Transverse colon (tissue), 4 donors: ENCODE measurements at regions not wholly inside any gene's neighbourhood (a gene's known extent, or its start where the extent isn't known, plus 50 kb on each side); places are given as distances from the start of the nearest gene placed in this dataset.

Source experiments
- DNase-seq: peaks from one replicate; pipeline ENCODE4 v3.0.0-alpha.2; 2019
- H3K27ac ChIP-seq, 4 donors: fragments of 200-600 bp; sonication (generic); 2 replicates each; pipeline ENCODE4 v1.5.1; 2016 to 2018; ENCODE audit warnings: inconsistent platforms in 4 of 4
- H3K27me3 ChIP-seq: fragments of 200-600 bp; sonication (generic); 2 replicates; pipeline ENCODE4 v1.5.1; 2017; ENCODE audit warnings: inconsistent platforms
- H3K36me3 ChIP-seq, 4 donors: fragments of 200-600 bp; sonication (generic); 2 replicates each; pipeline ENCODE4 v1.5.1; 2017 to 2019; ENCODE audit warnings: inconsistent platforms in 4 of 4
- H3K4me1 ChIP-seq, 4 donors: fragments of 200-600 bp; sonication (generic); 2 replicates each; pipeline ENCODE4 v1.5.1; 2017 to 2020; ENCODE audit warnings: inconsistent platforms in 4 of 4
- H3K4me3 ChIP-seq, 4 donors: fragments of 200-600 bp; sonication (generic); 1 replicate in 1 of 4; 2 replicates in 3 of 4; pipeline versions ENCODE4 v1.5.1 to v1.6.1; 2017 to 2019; ENCODE audit warnings: inconsistent platforms in 4 of 4
- H3K9me3 ChIP-seq, 2 donors: fragments of 200-600 bp; sonication (generic); 2 replicates each; pipeline ENCODE4 v1.5.1; 2017 to 2019; ENCODE audit warnings: inconsistent platforms in 2 of 2
- CTCF ChIP-seq, 5 experiments: fragments of 200-600 bp in 3 of 5; fragments of 450-650 bp in 2 of 5; sonication (generic) in 3 of 5; IDR thresholded peaks; 1 replicate in 2 of 5; 2 replicates in 3 of 5; pipeline ENCODE4 v1.5.1; 2016 to 2017; ENCODE audit warnings: antibody characterized with exemption in 5 of 5, inconsistent platforms in 3 of 5, mild to moderate bottlenecking in 2 of 5, moderate library complexity in 1 of 5
- EP300 ChIP-seq: sonication (generic); formaldehyde crosslinking; IDR thresholded peaks from one replicate; pipeline ENCODE4 v1.6.1; 2017; ENCODE audit warnings: antibody characterized with exemption, low read depth
- POLR2A ChIP-seq: fragments of 450-650 bp; IDR thresholded peaks from one replicate; pipeline ENCODE4 v1.6.1; 2016; ENCODE audit warnings: antibody characterized with exemption, mild to moderate bottlenecking, moderate library complexity
- POLR2AphosphoS5 ChIP-seq, 3 donors: sonication (generic); formaldehyde crosslinking; IDR thresholded peaks; one replicate each; pipeline ENCODE4 v1.6.1; 2016; ENCODE audit warnings: antibody characterized with exemption in 3 of 3
- WGBS, 2 donors: methylation state at CpG; one replicate each; pipeline ENCODE4 v1.1.5; 2018; ENCODE audit warnings: low coverage in 1 of 2; 5-methylcytosine and 5-hydroxymethylcytosine counted together
- in situ Hi-C, 4 donors: fragments of 200-750 bp; cut with MboI; loops; one replicate each; pipeline versions ENCODE4 v1.15.0 to v1.15.1; 2017; ENCODE audit warnings: low sequenced_read_pairs in 3 of 4, low pct_ligation_motif_present in 1 of 4, low pct_unique_long_range_greater_than_20kb in 1 of 4
- intact Hi-C: fragments of 100-400 bp; cut with DNase I; formaldehyde crosslinking; loops from one replicate; pipeline ENCODE4 v1.15.1; 2023; ENCODE audit warnings: low total_unique reads

- Histone ChIP-seq H3K4me3 (no peak overlapping the region), H3K27me3 (no peaks in the 10 kb centered on the region), H3K9me3 (no peaks in the 10 kb centered on the region), H3K27ac (no peak overlapping the region), H3K4me1 (no peaks in the 10 kb centered on the region), H3K36me3 (no peaks in the 10 kb centered on the region)
- no peak for TF ChIP-seq POLR2A
- no peak for TF ChIP-seq POLR2AphosphoS5 (IDR thresholded peaks at IDR 0.05)
- TF ChIP-seq EP300: no peak
- no peak for TF ChIP-seq CTCF (IDR thresholded peaks at IDR 0.05)
- 69 to 81% methylated on average over 3 of the region's 3 CpGs for WGBS, 2 donors
- intact Hi-C loops: no loop called here
- in situ Hi-C loops: no loop called here
- no peak for DNase-seq
Measured at GRCh38 chr7:25628446-25628845, 400.2 kb upstream of the NPVF start.

- Histone ChIP-seq H3K36me3 (no peaks in the 10 kb centered on the region), H3K4me3 (no peak overlapping the region), H3K27ac (peak overlapping the region in 1 of 4 donors; percentile 6), H3K27me3 (no peaks in the 10 kb centered on the region), H3K9me3 (no peaks in the 10 kb centered on the region), H3K4me1 (no peaks in the 10 kb centered on the region)
- 63 to 67% methylated on average over 5 of the region's 5 CpGs for WGBS, 2 donors
- TF ChIP-seq EP300 (no peak), POLR2AphosphoS5 (IDR thresholded peaks at IDR 0.05) (no peak), CTCF (IDR thresholded peaks at IDR 0.05) (no peak), POLR2A (no peak)
- intact Hi-C loops: no loop called here
- no peak for DNase-seq
- in situ Hi-C loops: no loop called here
Measured at GRCh38 chr7:25632616-25633015, 404.3 kb upstream of the NPVF start.

GRCh38 chr7:25633426-25634036, 405.2 kb upstream of the NPVF start:
- no peaks in the 10 kb centered on the region for H3K4me1 ChIP-seq
- no peak for TF ChIP-seq CTCF (IDR thresholded peaks at IDR 0.05)
- no peak for TF ChIP-seq POLR2A
- no peak for TF ChIP-seq EP300
- TF ChIP-seq POLR2AphosphoS5 (IDR thresholded peaks at IDR 0.05): peak; percentile 53 to 87 (median 62)
- DNase-seq: no peak
- 75 to 79% methylated on average over 2 to 3 of the region's 3 CpGs for WGBS, 2 donors
- no peaks in the 10 kb centered on the region for H3K27me3 ChIP-seq
- intact Hi-C loops (no loop called here), in situ Hi-C loops (no loop called here)
- H3K36me3 ChIP-seq: no peaks in the 10 kb centered on the region
- H3K9me3 ChIP-seq: no peaks in the 10 kb centered on the region
- no peak overlapping the region for H3K4me3 ChIP-seq
- H3K27ac ChIP-seq: peak overlapping the region in 2 of 4 donors; percentile 5 to 19

- H3K27me3 ChIP-seq: no peaks in the 10 kb centered on the region
- no peaks in the 10 kb centered on the region for H3K4me1 ChIP-seq
- no peaks in the 10 kb centered on the region for H3K36me3 ChIP-seq
- 86 to 95% methylated on average over 9 of the region's 9 CpGs for WGBS, 2 donors
- no peak for TF ChIP-seq EP300
- no peak for TF ChIP-seq POLR2AphosphoS5 (IDR thresholded peaks at IDR 0.05)
- no peak for TF ChIP-seq POLR2A
- no peak for TF ChIP-seq CTCF (IDR thresholded peaks at IDR 0.05)
- no peak for DNase-seq
- in situ Hi-C loops: no loop called here
- H3K9me3 ChIP-seq: no peaks in the 10 kb centered on the region
- no peak overlapping the region for H3K27ac ChIP-seq
- no peak overlapping the region for H3K4me3 ChIP-seq
- intact Hi-C loops: no loop called here
Measured at GRCh38 chr7:25636168-25636567, 407.9 kb upstream of the NPVF start.
